NOMO-1 treated with dmso at 0.1 percent for 144 hours (cell line): ENCODE measurements at regions not wholly inside any gene's neighbourhood (a gene's known extent, or its start where the extent isn't known, plus 50 kb on each side); places are given as distances from the start of the nearest gene placed in this dataset.

Source experiments
- DNase-seq: peaks from one replicate; lab custom pipeline; 2025; ENCODE audit not compliant: unreplicated experiment; lab: John Stamatoyannopoulos, UW

DNA sequence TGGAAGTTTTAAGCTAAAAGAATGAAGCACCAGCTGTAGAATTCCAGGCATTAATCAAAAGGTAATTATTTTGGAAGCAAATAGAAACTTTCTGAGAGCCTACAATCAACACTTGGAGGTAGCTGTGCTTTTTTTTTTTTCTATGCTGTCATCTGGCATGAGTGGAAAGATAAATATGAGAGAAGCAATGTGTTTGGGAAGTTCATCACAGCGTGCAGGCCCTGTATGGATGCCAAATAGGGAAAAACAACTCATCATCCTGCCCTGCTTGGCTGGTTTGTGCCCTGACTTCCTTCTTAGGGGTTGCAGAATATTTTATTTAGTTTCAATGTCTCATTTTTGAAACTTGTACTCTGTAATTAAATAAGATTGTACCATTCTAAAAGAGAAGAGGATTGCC is 437.4 kb downstream of the PIK3C3 start:
- no peak for DNase-seq

DNA sequence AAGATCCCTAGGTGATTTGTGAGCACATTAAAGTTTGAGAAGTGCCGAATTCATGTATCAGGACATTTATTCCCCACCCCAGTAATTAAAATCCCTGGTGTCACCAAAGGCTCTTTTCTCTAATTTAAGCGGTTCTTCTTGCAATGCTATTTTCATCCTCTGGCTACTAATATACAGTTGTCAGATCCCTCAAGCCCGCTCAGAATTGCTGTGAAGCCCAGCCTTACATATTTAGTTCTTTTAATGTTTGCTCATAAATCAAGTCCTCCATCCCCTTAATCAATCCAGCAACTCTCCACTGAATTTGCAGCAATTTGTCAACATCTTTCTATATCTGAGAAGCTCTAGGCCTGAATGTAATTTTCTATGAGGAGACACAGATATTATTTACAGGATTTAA is 437.9 kb downstream of the PIK3C3 start:
- DNase-seq = no peak

DNA sequence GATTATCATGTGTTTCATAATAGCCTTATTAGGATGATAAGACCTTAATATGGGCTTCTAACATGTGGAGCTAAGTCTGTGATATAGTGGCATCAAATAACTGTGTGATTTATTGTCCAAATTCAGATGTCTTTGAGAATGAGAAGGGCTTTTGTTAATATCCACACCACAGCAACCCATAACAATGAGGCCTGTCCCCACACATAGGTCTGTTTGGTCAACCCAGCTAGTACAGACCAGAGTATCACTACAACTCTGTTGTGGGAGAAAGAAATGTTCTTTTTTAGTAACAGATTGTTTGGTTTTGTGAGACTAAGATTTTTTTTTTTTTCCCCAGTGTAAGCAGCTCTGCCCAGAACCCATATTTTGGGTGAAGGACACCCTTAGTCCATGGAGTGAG is 439.2 kb downstream of the PIK3C3 start:
- DNase-seq = no peak

DNA sequence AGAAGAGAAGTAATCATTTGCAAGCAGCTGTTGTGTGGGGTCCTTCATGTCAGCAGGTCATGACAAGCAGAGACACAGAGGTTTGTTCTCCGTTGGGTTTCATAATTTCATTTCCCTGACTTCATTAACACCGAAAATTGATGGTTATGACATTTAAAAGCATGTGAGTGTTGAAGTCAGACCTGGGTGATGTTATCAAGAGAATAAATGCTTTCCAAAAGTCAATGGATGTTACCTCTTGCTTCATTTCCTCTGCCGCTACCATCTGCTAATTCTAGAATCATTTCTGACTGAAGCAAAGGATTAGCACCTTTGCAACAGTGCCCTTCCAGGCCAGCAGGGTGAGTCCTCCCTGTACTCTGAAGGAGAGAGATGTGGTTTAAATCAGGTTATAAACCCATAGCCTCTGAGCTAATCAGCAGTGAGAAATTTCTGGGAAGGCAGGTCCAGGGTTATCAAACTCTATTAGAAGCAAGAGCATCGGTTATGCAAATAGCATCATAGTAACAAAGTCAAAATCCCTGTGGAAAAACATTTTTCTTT is 446.2 kb downstream of the PIK3C3 start:
- DNase-seq = no peak

DNA sequence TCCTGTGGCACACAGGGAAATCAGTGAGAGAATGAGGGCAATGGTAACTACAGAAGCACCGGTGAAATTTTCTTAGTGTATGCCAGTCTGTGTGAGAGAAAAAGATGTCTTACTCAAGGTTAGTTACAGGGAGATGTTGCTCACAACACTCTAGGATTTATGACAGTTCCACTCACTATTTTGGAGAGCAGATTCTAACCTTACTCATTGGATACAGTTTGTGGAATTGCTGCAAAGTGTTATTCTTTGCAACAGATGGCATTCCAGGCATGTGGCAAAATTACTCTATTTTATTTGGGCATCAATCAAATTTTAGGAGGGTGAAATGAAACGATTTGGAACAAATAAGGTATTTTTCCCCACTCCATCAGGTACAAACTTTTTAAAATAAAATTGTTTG is 449.1 kb downstream of the PIK3C3 start:
- no peak for DNase-seq

DNA sequence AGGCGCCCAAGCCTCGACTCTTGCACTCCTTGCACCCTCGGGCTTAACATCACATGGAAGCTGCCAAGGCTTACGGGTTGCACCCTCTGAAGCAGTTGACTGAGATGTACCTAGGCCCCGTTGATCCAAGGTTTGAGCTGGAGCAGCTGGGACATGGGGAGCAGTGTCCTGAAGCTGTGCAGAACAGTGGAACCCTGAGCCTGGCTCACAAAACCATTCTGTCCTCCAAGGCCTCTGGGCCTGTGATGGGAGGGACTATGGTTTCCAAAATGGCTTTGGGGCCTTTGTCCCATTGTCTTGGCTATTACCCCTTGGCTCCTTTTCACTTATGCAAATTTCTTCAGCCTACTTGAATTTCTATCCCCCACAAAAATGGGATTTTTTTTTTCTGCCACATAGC is 454.0 kb downstream of the PIK3C3 start:
- no peak for DNase-seq

DNA sequence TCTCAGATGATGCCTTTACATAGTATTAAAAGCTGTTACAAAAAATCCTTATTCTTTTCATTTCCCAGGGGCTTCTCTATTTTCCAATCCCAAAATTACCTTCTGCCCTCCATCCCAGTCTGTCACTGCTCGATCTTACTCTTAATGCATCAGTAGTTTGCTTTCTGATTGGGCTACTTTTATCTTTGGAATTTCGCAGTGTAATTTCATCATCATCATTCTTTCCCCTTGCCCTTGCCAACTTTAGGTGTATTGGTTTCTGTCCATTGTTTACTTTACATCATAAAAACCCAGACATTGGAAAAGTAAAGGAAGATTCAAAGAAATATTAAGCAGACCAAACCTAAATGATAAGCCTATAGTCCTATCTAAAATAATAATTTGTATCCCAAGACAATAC is 457.2 kb downstream of the PIK3C3 start:
- DNase-seq = no peak

DNA sequence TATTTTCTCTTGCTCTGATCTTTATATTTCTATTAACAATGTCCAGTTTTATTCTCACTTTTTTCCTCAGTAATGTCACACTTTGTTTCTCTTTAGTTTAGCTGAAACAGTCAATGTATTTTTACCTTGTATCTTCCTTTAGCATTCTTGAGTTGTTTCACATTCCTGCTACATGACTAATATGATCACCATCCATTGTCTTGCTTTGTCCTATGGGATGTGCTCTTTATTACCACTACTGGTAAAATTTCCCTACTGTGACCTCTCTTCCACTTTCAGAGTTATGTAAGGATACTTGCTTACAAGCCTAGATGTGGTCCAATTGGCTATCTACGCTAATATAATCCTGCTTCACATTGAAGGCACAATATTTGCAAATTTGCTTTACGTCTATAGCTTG is 457.9 kb downstream of the PIK3C3 start:
- DNase-seq = no peak

DNA sequence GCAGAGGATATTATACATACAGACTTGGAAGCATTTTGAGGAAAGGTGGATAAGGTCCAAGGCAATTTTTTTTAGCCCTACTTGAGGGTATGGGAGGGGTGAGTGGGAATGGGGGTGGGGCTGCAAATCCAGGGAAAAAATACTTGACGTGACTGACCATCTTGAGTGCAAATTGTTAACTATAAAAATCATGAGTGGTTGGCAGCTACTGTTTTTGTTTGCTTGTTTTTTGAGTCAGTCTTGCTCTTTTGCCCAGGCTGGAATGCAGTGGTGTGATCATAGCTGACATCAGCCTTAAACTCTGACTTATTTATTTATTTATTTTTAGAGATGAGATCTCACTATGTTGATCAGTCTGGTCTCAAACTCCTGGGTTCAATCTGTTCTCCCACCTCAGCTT is 458.8 kb downstream of the PIK3C3 start:
- no peak for DNase-seq

DNA sequence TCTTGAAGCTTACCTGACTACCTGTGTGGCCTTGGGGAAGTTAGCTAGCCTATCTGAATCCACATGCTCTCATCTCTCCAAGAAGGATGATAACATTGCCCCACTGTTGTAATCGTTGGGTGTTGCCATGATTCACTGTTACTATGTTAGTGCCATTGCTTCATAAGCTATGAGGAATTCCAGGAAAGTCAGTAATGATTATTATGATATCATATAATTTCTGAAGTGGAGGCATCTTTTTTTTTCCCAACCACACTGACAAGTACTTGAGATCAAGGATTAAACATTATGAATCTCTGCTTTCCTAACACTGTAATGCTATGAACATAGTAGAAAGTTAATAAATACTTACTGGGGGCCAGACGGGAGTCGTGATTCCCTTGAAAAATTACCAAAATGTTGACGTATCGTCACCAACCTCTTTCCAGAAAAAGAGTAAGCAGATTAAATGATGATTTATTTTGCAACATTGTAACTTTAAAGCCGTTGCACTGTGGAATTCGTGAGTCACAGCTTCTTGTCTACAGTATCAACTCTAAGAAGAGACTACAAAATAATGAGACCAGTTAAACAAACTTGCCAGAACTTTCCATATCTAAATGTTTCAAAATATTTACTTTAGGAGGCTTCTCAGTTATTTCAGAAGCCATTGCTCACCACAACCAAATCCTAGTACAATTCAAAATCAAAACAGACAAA is 459.9 kb downstream of the PIK3C3 start:
- DNase-seq = no peak

DNA sequence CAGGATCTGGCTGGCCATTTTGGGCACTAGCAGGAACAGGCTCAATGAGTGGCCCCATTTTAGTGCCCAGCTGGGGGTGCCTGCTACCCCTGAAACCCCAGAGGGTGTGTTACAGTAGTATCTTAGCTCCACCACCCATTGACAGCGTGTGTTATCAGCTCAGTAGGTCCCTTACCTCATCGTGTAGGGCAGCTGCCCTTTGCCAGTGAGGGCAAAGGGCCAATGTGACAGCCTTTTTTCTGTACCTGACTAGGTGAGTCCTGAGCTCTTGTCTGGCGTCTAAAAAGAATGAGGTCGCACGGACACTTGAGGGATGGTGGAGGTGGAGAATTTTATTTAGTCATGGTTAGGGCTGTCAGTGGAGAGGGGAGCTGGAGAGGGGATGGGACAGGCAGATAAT is 462.2 kb downstream of the PIK3C3 start:
- DNase-seq = no peak

DNA sequence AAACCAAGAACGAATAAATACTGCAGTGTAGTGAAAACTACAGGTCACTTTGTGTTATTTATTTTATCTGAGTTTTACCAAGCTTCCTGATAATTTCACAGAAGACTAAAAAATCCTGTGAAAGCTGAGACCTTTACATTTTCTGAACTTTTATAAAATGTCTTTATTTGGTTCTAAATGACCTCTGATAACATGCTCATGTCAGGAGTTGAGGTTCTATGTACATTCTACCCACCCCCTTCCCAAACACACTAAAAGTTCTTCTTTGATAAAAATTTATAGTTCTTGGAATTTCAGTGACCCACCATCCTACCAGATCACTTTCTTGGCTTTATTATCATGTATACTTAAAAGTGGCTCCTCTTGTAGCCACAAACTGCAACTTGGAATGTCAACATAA is 463.1 kb downstream of the PIK3C3 start:
- DNase-seq = no peak

DNA sequence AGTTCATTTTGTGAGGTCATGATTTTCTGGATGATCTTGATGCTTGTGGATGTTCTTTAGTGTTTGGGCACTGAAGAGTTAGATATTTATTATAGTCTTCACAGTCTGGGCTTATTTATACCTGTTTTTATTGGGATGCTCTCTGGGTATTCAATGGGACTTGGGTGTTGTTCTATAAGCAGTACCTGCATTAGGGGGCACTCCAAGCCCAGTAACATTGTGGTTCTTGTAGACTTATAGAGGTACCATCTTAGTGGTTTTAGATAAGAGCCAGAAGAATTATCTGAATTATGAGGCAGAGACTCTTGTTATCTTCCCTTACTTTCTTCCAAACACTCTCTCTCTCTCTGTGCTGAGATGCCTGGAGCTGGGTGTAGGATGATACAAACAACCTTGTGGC is 470.0 kb downstream of the PIK3C3 start:
- DNase-seq = no peak

DNA sequence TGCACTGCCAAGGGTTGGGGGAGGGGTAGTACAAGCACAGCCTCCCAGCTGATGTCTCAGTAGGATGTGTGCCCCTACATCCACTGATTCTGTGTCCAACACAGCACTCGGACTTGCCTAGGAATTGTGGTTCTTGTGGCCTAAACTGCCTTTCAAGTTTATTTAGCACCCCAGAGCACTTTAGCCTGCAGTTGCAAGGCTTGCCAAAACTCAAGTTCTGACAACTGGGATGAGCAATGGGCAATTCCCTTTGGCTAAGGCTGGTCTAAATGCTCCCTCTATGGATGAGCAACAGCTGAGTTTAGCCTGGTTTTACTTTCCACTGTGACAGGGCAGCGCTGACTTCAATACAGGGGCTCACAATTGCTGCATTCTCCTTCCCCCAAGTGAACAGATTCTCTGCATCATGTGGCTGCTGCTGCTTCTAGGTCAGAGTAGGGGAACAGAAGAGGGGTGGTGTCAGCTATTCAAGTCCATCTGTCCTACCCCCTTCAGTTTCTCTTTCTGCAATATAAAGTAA is 471.5 kb downstream of the PIK3C3 start:
- DNase-seq = no peak

DNA sequence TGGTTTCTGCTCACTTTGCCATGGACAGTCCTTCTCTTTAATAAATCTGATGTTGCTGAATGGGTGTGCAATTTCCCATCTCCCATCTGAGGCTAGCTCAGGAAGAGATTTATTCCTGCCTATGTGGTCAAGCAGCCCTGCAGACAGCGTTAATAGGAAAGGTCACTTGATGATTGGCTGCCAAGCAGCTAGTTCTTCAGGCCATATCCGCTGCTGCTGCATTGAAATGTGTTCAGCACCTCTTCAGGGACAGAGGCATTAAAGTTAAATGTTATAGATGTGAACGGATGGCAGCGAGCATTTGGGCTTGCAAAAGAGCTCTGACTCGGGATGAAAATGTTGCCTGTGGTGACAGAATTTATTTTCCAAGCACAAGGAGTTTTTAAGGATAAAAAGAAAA is 474.2 kb downstream of the PIK3C3 start:
- DNase-seq = no peak

DNA sequence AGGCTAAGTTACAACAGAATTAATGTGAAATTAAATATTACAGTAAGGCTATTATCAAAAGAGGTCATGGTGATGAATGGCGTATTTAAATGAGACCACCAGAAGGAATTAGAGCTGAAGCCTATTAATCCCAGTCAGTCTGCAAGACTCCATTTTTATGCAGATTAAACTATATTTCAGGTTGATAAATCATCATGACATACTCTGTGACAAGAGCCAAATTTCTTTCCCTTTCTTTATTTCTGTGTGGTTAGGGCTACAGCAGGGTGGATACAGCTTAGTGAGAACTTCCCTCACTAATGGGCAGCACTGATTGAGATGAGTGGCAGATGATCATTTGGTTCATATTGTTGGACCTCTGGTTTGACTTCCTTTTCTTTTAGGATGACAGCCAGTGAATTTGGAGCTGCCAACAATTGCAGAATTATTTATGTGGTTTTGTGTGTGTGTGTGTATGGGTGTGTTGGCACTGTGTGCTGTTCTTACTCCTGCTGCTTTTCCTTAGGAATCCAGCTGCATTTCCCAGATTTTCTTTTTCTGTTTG is 481.3 kb downstream of the PIK3C3 start:
- DNase-seq = no peak

DNA sequence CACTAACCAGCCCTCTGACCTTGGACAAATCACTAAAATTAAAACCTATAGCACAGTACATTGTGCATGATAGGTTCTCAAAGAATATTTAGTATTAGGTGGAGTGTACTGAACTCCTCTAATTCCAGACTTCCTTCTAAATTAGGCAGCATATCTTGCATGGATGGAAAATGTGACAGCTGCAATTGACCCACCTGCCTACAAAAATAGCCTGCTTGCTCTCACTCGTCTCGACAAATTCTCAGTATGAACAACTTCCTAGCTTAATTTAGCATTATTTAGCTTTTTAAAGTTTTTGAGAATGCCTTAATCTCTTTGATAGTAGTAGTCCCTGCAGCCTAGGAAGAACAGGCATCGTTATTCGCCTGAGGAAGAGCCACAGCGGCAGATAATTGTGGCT is 482.0 kb downstream of the PIK3C3 start:
- no peak for DNase-seq

DNA sequence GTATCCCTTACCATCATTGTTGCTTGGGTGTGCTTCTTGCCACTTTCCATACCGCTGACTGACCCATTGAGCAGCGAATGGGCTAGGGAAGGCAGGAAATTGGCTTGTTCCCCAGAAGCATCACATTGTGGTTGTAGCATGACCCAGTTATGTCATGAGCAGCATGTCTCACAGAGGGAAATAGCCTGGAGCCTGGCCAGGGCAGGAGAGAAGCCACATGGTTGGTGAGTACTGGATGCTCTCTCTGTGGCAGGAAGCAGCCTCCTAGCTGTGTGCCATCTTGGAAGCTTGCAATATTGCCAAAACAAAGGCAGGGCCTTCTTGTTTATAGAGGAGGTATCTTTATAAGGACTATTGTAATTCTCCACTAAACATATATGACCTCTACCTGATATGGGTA is 482.6 kb downstream of the PIK3C3 start:
- DNase-seq = no peak

DNA sequence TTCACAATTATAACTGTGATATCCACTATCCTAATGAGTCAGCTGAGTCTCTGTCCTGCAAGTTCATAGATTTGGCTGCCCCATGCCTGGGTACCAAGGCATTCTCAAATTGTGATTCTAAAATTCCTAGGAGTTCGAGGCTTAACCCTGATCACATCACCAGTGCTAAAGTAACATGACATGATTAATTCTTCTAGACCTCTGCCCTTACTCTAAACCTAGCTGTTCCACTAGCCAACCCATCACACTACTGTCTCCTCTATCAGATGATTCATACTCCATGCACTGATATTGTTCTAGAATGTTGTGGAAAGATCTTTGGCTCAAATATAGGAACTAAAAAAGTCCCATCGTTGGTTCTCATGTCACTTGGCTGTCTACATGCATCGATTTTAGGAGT is 487.6 kb downstream of the PIK3C3 start:
- no peak for DNase-seq

DNA sequence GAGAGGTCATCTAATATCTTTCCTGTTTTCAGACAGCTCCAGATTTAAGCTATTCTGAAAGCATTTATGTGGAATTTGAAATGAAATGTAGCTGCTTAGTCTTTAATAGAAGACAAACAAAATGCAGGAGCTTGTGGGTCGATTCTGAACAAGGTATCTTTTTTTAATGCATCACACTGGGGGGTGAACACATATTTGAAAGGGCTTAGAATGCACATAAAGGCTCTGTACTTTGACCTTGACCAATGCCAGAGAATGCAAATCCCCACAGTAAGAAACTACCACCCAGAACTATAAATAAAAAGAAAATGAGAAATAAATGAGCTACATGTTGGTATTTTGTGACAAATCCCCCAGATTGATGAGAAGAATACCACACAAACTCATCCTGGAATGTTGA is 489.3 kb downstream of the PIK3C3 start:
- DNase-seq = no peak

DNA sequence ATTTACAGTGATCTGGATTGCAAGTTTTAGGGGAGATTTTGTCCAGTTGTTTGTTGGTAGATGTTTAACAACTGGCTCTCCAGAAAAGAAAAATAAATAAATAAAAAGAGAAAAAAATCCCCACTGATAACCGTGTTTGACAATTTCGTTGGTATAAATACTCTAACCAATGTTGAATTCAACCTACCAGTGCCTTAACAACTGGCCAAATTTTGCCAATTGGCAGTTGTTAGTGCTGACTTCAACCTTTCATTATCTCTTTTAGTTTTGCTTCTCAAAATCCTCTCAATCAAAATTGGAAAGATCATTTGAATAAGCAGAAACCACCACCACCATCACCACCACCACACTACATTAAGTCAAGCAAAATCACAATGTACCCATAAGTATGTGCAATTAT is 490.3 kb downstream of the PIK3C3 start:
- DNase-seq = no peak

DNA sequence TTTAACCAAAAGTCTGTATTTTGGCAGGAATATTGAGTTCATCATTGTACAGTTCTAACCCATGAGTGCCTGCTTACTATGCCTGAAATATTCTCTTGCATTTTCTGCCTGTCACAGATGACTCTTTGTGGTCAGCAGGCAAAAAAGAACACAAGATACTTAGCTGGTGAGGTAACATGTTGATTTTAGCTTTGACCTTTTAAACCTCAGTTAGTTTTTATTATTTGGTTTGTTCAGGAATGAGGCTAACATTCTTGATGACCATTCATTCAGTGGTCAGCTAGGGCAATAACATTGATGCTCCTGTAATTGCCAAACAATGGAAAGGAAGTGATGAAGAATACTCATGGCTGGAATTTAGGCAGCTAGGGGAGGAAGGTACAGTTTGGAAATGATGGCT is 491.2 kb downstream of the PIK3C3 start:
- DNase-seq = no peak

DNA sequence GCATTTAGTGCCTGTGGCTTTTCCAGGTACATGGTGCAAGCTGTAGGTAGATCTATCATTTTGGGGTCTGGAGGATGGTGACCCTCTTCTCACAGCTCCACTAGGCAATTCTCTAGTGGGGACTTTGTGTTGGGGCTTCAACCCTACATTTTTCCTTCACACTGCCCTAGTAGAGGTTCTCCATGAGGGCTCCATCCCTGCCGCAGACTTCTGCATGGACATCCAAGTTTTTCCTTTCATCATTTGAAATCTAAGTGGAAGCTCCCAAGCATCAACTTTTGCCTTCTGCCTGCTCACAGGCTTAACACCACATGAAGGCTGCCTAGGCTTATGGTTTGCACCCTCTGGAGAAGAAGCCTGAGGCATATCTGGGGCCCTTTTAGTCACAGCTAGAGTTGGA is 492.7 kb downstream of the PIK3C3 start:
- DNase-seq = no peak
